ENCODE measurements at regions not wholly inside any gene's neighbourhood (a gene's known extent, or its start where the extent isn't known, plus 50 kb on each side); places are given as distances from the start of the nearest gene placed in this dataset.

DNA sequence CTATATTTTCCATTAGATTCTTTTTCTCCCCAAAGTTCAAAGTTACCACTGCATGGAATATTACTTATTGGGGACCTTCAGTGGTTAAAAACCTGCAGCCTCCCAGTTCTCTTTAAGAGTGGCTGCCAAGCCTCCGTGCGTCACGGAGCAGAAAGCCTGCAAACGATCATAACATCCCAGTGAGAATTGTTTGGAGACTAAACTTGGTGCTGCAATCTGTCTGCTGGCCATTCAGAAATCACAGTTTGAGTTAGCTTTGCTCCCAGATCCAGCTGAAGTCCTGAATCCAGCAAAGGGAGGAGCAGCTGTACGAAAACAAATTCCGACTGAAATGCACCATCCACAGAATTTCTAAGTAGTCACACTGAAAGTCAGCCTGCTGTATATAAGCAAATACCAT lies 213.5 kb upstream of the PDE10A start:
- Histone ChIP-seq H3K27me3 (peaks cover 22% of the 10 kb centered on the region), H3K4me3 (no peak overlapping the region), H3K27ac (no peak overlapping the region), H3K9me2 (replicated peaks; ENCODE audit: insufficient read depth) (no peaks in the 10 kb centered on the region), H3K79me2 (no peaks in the 10 kb centered on the region), H3K36me3 (replicated peaks; ENCODE audit: insufficient read depth, low read depth) (no peaks in the 10 kb centered on the region), H3K4me2 (no peak overlapping the region), H2AFZ (no peak overlapping the region), H3K4me1 (ENCODE audit: insufficient read depth) (no peaks in the 10 kb centered on the region), H4K20me1 (ENCODE audit: insufficient read depth, poor library complexity, severe bottlenecking) (no peaks in the 10 kb centered on the region), H3K9me3 (ENCODE audit: low read depth) (no peaks in the 10 kb centered on the region)
- WGBS (ENCODE audit: low lambda C conversion rate, missing lambda C conversion rate): 26% methylated on average over 6 of the region's 6 CpGs
- no peak for DNase-seq (ENCODE audit: low spot score)
- no peak for TF ChIP-seq EZH2 (IDR thresholded peaks at IDR 0.05; ENCODE audit: borderline replicate concordance)

DNA sequence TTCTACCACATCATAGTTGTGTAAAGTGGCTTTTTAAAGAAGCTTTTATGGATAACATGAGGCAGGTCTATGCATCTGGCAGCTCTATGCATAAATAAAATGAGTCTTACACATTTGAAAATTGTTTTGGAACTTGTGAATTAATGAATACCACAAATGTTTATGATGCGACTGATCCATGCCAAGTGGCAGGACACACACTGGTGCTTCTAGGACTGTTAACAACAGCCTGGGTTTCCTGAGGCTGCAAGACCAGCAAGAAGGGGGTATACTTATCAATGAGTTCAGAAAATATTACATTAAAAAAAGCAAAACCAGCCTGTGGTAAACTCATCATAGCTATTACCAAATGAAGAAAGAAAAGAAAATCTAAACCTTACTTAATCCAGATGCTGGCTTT lies 212.9 kb upstream of the PDE10A start:
- Histone ChIP-seq H3K79me2 (no peaks in the 10 kb centered on the region), H4K20me1 (ENCODE audit: insufficient read depth, poor library complexity, severe bottlenecking) (no peaks in the 10 kb centered on the region), H3K4me2 (no peak overlapping the region), H3K9me2 (replicated peaks; ENCODE audit: insufficient read depth) (no peaks in the 10 kb centered on the region), H3K4me3 (no peak overlapping the region), H3K36me3 (replicated peaks; ENCODE audit: insufficient read depth, low read depth) (no peaks in the 10 kb centered on the region), H2AFZ (no peak overlapping the region), H3K27ac (no peak overlapping the region), H3K27me3 (peaks cover 22% of the 10 kb centered on the region), H3K4me1 (ENCODE audit: insufficient read depth) (no peaks in the 10 kb centered on the region), H3K9me3 (ENCODE audit: low read depth) (no peaks in the 10 kb centered on the region)
- TF ChIP-seq EZH2 (IDR thresholded peaks at IDR 0.05; ENCODE audit: borderline replicate concordance) (no peak), CTCF (IDR thresholded peaks at IDR 0.05; ENCODE audit: poor library complexity) (no peak), EZH2phosphoT487 (IDR thresholded peaks at IDR 0.05; ENCODE audit: low read depth, severe bottlenecking, unreplicated experiment) (no peak)
- WGBS (ENCODE audit: low lambda C conversion rate, missing lambda C conversion rate): 96% methylated on average over 1 of the region's 1 CpG
- DNase-seq (ENCODE audit: low spot score): no peak

DNA sequence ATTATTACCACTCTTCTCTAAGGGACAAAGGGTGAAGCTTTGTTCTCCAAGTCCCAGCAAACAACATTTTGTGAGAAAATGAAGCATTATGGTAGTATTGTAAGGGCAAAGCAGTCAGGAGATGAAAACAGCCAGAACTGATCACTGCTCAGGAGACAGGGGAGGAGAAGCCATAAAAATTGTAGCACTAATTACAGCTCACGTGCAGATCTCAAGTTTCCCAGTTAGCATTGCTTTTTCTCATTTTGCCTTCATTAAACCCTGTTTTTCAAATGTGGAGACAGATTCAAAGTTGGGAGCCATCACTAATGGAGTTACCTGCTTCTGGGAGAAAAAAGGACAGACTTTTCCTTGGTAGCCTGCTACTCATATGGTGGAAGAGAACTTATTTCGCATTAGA lies 210.9 kb upstream of the PDE10A start:
- Histone ChIP-seq H3K79me2 (no peaks in the 10 kb centered on the region), H3K27ac (no peak overlapping the region), H3K27me3 (peaks cover 22% of the 10 kb centered on the region), H3K9me3 (ENCODE audit: low read depth) (peaks cover 6% of the 10 kb centered on the region), H3K4me2 (no peak overlapping the region), H4K20me1 (ENCODE audit: insufficient read depth, poor library complexity, severe bottlenecking) (no peaks in the 10 kb centered on the region), H3K36me3 (replicated peaks; ENCODE audit: insufficient read depth, low read depth) (no peaks in the 10 kb centered on the region), H3K4me1 (ENCODE audit: insufficient read depth) (no peaks in the 10 kb centered on the region), H3K4me3 (no peak overlapping the region), H2AFZ (no peak overlapping the region), H3K9me2 (replicated peaks; ENCODE audit: insufficient read depth) (no peaks in the 10 kb centered on the region)
- TF ChIP-seq EZH2 (IDR thresholded peaks at IDR 0.05; ENCODE audit: borderline replicate concordance) (no peak), CTCF (IDR thresholded peaks at IDR 0.05; ENCODE audit: poor library complexity) (no peak), EZH2phosphoT487 (IDR thresholded peaks at IDR 0.05; ENCODE audit: low read depth, severe bottlenecking, unreplicated experiment) (no peak)
- DNase-seq (ENCODE audit: low spot score): no peak
- 38% methylated on average over 2 of the region's 2 CpGs for WGBS (ENCODE audit: low lambda C conversion rate, missing lambda C conversion rate)

DNA sequence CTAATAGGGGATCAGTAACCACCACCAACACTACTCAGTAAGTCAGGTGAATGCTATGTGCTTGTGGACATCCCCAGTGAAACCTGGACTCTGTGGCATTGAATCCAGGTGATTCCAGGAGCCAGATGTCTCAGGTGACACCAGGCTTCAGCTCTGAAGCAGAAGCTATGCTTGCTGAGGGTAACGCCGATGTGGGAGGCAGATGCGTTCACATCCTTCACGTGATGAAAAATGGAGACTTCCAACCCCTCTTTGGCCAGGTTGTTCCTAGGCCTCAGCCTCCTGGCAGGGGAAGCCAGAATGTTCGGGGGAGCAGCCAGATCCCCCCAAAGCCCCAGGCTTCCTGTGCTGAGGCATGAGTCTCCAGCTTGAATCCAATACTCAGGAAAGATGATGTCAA lies 209.8 kb upstream of the PDE10A start:
- H4K20me1 ChIP-seq (ENCODE audit: insufficient read depth, poor library complexity, severe bottlenecking): no peaks in the 10 kb centered on the region
- H3K79me2 ChIP-seq: no peaks in the 10 kb centered on the region
- H2AFZ ChIP-seq: no peak overlapping the region
- no peaks in the 10 kb centered on the region for H3K36me3 ChIP-seq (replicated peaks; ENCODE audit: insufficient read depth, low read depth)
- H3K4me1 ChIP-seq (ENCODE audit: insufficient read depth): no peaks in the 10 kb centered on the region
- no peak for DNase-seq (ENCODE audit: low spot score)
- H3K27me3 ChIP-seq: peaks cover 22% of the 10 kb centered on the region
- peaks cover 6% of the 10 kb centered on the region for H3K9me3 ChIP-seq (ENCODE audit: low read depth)
- no peak for TF ChIP-seq CTCF (IDR thresholded peaks at IDR 0.05; ENCODE audit: poor library complexity)
- TF ChIP-seq EZH2 (IDR thresholded peaks at IDR 0.05; ENCODE audit: borderline replicate concordance): no peak
- TF ChIP-seq EZH2phosphoT487 (IDR thresholded peaks at IDR 0.05; ENCODE audit: low read depth, severe bottlenecking, unreplicated experiment): no peak
- H3K4me2 ChIP-seq: no peak overlapping the region
- H3K27ac ChIP-seq: no peak overlapping the region
- no peaks in the 10 kb centered on the region for H3K9me2 ChIP-seq (replicated peaks; ENCODE audit: insufficient read depth)
- no peak overlapping the region for H3K4me3 ChIP-seq
- 92% methylated on average over 5 of the region's 5 CpGs for WGBS (ENCODE audit: low lambda C conversion rate, missing lambda C conversion rate)

All from hepatocyte (in vitro differentiated cells).